Bronchial epithelial cell (primary cell): ENCODE measurements at regions not wholly inside any gene's neighbourhood (a gene's known extent, or its start where the extent isn't known, plus 50 kb on each side); places are given as distances from the start of the nearest gene placed in this dataset.

Experiments used
- DNase-seq: peaks from one replicate; pipeline ENCODE4 v3.0.0-alpha.2; 2010; ENCODE audit warnings: low read depth
- FAIRE-seq: peaks from 2 replicates; lab custom pipeline; 2011; peaks lifted over from hg19 to GRCh38; lab: Jason Lieb, UNC
- H3K27me3 ChIP-seq: 2 replicates; pipeline ENCODE4 v1.5.1; 2011; ENCODE audit warnings: low read length; ENCODE audit not compliant: control insufficient read depth, insufficient read depth
- H3K36me3 ChIP-seq: 2 replicates; pipeline ENCODE4 v1.5.1; 2011; ENCODE audit warnings: low read length; ENCODE audit not compliant: control insufficient read depth, insufficient read depth
- H3K4me3 ChIP-seq: 2 replicates; pipeline ENCODE4 v1.5.1; 2011; ENCODE audit warnings: mild to moderate bottlenecking, low read depth, low read length, control low read depth
- TF ChIP-seq, protein P1 (sequence below): IDR thresholded peaks from 2 replicates; pipeline ENCODE4 v1.5.1; 2011; ENCODE audit warnings: mild to moderate bottlenecking, moderate library complexity, low read length, control low read depth, inconsistent platforms; ENCODE audit not compliant: insufficient read depth, severe bottlenecking

DNA sequence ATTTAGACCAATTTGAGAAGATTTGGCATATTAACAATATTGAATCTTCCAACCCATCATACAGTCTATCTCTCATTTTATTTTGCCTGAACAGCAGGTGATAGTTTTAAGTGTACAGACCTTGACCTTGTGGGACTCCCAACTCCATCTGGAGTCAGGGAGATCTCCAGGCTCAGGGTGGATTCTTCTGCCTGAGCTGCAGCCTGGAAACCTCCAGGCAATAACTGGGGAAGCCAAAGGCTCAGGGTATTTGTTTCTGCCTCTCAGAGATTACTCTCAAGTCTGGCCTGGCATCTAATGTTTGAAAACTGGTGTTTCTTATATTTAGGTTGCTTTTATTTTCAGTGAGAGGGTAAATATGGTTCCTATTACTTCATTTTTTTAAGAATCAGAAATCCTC, 102.1 kb upstream of the C1QTNF9B start:
- DNase-seq (no peak), FAIRE-seq (no peak)
- Histone ChIP-seq H3K27me3 (peaks cover 5% of the 10 kb centered on the region), H3K36me3 (no peaks in the 10 kb centered on the region), H3K4me3 (no peak overlapping the region)
- TF ChIP-seq, protein P1, sequence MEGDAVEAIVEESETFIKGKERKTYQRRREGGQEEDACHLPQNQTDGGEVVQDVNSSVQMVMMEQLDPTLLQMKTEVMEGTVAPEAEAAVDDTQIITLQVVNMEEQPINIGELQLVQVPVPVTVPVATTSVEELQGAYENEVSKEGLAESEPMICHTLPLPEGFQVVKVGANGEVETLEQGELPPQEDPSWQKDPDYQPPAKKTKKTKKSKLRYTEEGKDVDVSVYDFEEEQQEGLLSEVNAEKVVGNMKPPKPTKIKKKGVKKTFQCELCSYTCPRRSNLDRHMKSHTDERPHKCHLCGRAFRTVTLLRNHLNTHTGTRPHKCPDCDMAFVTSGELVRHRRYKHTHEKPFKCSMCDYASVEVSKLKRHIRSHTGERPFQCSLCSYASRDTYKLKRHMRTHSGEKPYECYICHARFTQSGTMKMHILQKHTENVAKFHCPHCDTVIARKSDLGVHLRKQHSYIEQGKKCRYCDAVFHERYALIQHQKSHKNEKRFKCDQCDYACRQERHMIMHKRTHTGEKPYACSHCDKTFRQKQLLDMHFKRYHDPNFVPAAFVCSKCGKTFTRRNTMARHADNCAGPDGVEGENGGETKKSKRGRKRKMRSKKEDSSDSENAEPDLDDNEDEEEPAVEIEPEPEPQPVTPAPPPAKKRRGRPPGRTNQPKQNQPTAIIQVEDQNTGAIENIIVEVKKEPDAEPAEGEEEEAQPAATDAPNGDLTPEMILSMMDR = no peak

DNA sequence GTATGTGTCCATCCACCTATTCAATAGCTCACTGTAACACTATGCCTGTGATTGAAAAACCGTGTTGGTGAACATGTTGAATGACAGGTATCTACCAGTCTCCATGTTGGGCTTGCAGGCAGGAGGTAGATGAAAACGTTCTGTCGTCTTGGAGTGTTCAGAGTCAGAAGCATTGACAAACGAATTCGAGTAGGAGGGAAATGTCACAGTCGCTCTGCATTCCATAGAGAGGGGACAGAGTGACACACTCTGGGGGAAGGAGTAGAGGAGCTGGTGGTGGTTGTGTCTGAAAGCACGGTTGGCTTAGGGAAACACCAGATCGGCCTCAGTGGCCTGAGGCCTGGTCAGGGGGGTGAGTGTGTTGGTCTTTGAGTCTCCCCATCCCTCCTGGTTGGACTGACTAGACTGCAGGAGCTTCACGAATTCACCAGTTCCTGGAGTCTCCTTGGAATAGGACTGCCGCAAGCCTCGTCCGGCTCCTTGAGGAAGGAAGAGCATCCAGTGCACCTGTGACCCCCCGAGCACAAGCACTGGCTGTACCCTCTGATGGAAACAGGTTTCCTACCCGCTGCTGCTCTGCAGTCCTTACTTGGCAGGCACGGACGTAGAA, 105.0 kb upstream of the C1QTNF9B start:
- DNase-seq = no peak
- TF ChIP-seq, protein P1 = no peak
- Histone ChIP-seq H3K4me3 (no peak overlapping the region), H3K27me3 (peaks cover 4% of the 10 kb centered on the region), H3K36me3 (no peaks in the 10 kb centered on the region)
- FAIRE-seq = peak; percentile 94

DNA sequence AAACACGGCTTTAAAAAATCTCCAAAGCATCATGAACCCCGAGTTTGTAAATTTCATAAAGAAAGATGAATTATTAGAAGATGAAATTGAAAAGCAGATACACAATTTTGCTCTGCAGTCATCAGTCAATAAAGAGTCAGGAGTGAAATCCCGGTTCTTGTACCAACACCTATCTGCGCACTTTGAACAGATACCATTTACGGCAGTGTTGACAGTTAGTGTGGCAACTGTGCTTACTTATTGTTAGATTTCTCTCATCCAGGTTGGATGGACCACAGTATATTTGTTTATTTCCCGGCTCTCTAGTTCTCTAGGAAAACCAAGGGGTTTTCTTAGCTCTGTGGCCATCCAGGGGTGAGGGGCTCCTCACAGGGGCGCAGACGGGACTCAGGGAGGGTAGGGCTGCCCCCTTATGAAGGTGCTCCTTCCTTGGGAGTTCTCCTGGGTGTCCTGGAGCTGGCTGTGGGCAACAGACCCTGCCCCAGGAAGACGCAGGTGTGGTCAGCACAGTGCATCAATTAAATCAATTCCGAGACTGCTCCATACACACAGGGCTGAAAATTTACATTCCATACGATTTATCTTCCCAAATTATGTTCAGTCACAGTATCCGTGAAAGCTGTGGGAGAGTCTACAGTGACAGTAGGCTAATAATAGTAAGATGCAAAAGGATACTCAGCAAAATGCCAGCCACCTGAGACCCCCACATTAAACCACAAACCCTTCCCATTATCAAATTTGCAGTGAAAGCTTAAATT, 107.0 kb upstream of the C1QTNF9B start:
- TF ChIP-seq, protein P1 = no peak
- H3K4me3 ChIP-seq = no peak overlapping the region
- no peak for FAIRE-seq
- H3K36me3 ChIP-seq = no peaks in the 10 kb centered on the region
- peaks cover 4% of the 10 kb centered on the region for H3K27me3 ChIP-seq
- no peak for DNase-seq

DNA sequence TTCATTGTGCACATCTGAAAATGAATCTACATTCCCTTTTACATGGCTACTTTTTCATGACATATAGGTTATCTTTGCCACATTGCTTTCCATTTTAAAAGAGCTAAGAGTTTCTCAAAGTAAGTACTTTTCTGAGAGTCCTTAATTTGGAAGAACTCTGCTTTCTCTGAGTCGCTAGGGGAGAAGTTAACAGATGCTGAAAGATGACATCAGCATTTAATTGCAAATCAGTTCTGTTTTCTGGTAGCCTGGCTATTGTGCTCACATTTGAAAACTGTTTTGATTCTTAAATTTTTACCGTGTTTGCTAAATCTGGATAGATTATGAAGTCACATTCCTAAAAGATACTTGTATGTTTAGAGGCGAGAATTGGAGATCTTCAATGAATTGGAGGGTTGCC, 107.7 kb upstream of the C1QTNF9B start:
- Histone ChIP-seq H3K27me3 (peaks cover 4% of the 10 kb centered on the region), H3K36me3 (no peaks in the 10 kb centered on the region), H3K4me3 (no peak overlapping the region)
- TF ChIP-seq, protein P1 = no peak
- FAIRE-seq = no peak
- no peak for DNase-seq

DNA sequence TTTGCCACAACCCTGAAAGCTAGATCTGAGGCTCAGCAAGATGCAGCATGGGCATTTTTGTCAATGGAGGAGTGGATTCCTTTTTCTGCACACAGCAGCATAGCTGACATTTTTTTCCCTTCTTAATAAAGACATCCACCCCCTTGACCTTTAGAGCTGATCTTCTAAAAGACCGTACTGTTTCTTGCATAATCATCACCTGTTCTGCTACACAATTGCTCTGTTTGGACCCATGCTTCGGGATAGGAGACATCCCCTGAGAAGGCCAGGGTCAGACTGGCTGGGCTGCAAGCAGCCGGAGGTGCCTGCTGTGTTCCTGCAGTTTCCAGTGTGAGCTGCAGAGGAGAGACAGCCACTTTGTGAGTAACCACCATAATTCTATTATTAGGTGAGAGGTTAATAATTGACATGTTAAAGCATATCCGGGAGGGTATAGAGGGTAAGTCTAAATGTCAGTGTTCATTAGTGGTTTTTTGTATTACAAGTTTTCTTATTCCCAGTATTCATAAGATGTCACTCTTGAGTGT, 108.5 kb upstream of the C1QTNF9B start:
- H3K27me3 ChIP-seq = peaks cover 4% of the 10 kb centered on the region
- no peaks in the 10 kb centered on the region for H3K36me3 ChIP-seq
- DNase-seq (no peak), FAIRE-seq (no peak)
- TF ChIP-seq, protein P1 = no peak
- H3K4me3 ChIP-seq = no peak overlapping the region
